Lower leg skin (tissue), 4 donors: ENCODE measurements at regions not wholly inside any gene's neighbourhood (a gene's known extent, or its start where the extent isn't known, plus 50 kb on each side); places are given as distances from the start of the nearest gene placed in this dataset.

ENCODE experiments used
- DNase-seq, 2 donors: peaks; one replicate each; pipeline ENCODE4 v3.0.0-alpha.2; 2019; ENCODE audit warnings: low spot score in 2 of 2
- H3K4me3 ChIP-seq: fragments of 200-600 bp; sonication (generic); 2 replicates; pipeline ENCODE4 v1.5.1; 2017; ENCODE audit warnings: mild to moderate bottlenecking, low read depth; ENCODE audit not compliant: poor library complexity, severe bottlenecking
- CTCF ChIP-seq, 3 donors: fragments of 450-650 bp; IDR thresholded peaks; one replicate each; pipeline ENCODE4 v1.5.1; 2016; ENCODE audit warnings: antibody characterized with exemption in 3 of 3, mild to moderate bottlenecking in 3 of 3, moderate library complexity in 2 of 3
- POLR2A ChIP-seq, 2 donors: fragments of 450-650 bp; IDR thresholded peaks; one replicate each; pipeline ENCODE4 v1.6.1; 2016 to 2017; ENCODE audit warnings: antibody characterized with exemption in 2 of 2, mild to moderate bottlenecking in 1 of 2, moderate library complexity in 1 of 2
- WGBS, 2 donors: methylation state at CpG; one replicate each; pipeline ENCODE4 v1.1.5; 2018; 5-methylcytosine and 5-hydroxymethylcytosine counted together
- intact Hi-C: fragments of 100-400 bp; cut with DNase I; formaldehyde crosslinking; loops from one replicate; pipeline ENCODE4 v1.15.0; 2023; ENCODE audit warnings: low total_unique reads

DNA sequence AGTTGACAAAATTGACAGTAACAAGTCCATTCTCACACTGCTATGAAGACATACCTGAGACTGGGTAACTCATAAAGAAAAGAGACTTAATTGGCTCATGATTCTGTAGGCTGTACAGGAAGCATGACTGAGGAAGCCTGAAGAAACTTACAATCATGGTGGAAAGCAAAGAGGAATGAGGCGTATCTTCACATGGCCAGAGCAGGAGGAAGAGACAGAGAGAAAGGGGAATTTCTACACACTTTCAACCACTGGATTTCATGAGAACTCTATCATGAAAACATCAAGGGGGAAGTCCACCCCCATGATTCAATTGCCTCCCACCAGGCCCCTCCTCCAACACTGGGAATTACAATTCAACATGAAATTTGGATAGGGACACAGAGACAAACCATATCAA, 758.4 kb upstream of the SLITRK1 start:
- no peak for TF ChIP-seq CTCF (IDR thresholded peaks at IDR 0.05)
- no peak for TF ChIP-seq POLR2A (IDR thresholded peaks at IDR 0.05)
- no peak overlapping the region for H3K4me3 ChIP-seq
- DNase-seq = no peak
- 0 to 94% methylated on average over 1 of the region's 1 CpG for WGBS, 2 donors
- intact Hi-C loops = no loop called here

DNA sequence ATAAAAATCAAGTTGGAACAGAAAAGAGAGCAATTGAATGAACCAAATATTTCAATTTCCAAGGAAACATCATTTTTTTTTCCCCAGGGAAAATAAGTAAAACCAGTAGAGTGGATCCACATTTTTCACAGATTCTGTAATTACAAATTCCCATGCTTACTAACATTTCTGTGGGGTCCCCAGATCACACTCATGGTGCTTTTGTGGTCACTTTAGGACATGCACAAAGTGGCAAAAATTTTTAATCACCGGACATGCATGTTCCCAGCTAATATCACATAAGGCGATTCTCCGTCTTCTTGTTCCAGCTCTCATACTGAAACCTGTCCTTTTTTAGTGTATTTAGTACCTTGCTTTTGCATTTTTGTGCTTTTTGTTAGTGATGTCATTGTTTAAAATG, 748.2 kb upstream of the SLITRK1 start:
- no peak for TF ChIP-seq POLR2A (IDR thresholded peaks at IDR 0.05)
- no peak for TF ChIP-seq CTCF (IDR thresholded peaks at IDR 0.05)
- no peak for DNase-seq
- intact Hi-C loops = no loop called here
- WGBS, 2 donors = 87 to 90% methylated on average over 3 of the region's 3 CpGs
- H3K4me3 ChIP-seq = no peak overlapping the region

DNA sequence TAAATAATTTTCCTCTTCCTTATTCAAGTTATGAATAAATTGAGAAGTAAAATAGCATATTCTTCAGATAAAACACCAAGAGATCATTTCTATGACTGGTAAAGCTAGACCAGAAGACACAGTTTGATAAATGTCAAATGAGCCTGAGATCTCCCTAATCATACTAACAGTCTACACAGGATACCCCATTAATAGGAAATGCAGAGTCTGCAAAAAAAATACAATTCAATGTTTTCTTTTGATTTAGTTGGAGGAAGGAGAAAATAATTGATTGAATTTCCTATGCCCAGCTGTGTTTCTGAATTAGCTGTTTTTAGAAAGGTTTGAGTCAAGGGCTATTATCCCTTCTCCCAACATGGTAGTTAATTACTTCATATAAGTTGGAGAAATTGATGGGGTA, 734.6 kb upstream of the SLITRK1 start:
- DNase-seq = no peak
- intact Hi-C loops = no loop called here
- no peak overlapping the region for H3K4me3 ChIP-seq
- TF ChIP-seq CTCF (IDR thresholded peaks at IDR 0.05) (no peak), POLR2A (IDR thresholded peaks at IDR 0.05) (no peak)

DNA sequence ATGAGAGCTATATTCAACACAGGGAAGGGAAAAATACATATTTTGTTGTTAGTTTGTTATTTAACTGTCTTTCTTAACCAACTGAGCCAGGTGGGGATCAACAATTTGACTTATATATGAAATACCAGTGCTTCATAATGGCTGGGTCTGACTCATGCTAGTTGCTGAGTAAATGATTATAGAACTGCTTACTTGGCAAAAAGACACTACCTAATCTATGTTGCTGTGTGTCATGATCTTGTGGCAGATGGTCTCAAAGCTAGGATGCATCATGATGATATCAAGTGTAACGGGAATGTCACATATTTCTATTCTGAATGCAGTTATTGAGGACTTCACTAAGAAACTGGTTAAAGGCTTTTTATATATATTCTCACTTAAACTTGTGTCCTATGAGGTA, 727.4 kb upstream of the SLITRK1 start:
- H3K4me3 ChIP-seq = no peak overlapping the region
- intact Hi-C loops = no loop called here
- no peak for DNase-seq
- TF ChIP-seq POLR2A (IDR thresholded peaks at IDR 0.05) (no peak), CTCF (IDR thresholded peaks at IDR 0.05) (no peak)
- 74 to 76% methylated on average over 1 of the region's 1 CpG for WGBS, 2 donors

DNA sequence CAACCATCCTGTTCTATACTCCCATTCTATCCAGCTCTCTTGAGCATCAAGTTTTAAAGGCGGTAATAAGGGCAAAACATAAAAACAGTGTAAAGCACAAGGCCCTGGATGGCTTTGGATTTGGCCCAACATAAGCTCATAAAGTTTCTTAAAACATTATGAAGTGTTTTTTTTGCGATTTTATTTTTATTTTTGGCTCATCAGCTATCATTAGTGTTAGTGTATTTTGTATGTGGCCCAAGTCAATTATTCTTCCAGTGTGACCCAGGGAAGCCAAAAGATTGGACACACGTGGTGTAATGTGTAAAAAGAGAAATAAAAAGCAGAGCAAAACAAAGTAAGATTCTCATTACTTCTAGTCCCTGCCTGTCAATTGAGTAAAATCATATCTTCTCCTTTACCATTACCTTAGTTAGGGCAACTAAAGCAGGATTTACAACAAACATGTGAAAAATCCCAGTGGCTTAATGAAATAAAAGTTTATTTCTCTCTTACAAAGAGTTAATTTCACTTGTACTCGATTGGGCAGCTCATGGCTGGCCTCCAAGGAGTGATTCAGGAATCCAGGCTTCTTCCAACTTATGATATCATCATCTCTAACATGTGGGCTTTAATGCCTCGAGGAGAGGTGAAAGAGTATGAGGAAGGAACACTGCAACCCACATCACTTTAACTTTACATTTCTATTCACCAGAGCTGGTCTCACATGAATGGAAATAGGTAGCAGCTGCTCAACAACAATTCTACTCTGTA, 725.2 kb upstream of the SLITRK1 start:
- intact Hi-C loops = no loop called here
- no peak overlapping the region for H3K4me3 ChIP-seq
- TF ChIP-seq POLR2A (IDR thresholded peaks at IDR 0.05) = no peak
- TF ChIP-seq CTCF (IDR thresholded peaks at IDR 0.05) = no peak
- DNase-seq = no peak
- 23 to 29% methylated on average over 5 of the region's 5 CpGs for WGBS, 2 donors

DNA sequence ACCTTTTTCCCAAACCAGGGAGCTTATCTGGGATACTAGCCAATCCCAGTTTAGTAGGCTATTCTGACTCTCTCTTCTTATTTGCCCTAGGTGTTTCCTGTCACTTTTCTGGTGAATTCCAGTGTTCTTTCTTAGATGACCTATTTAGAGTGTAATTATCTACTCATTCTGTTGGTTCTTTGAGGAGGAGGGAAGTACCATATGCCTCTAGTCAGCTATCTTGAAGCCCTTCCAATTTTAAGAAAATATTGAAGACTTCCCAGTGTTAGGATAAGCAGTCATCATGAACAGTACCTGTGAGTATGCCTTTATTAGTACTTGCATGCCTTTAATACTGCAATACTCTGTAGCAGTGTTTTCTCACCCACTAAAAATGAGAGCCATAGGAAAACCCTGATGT, 724.3 kb upstream of the SLITRK1 start:
- TF ChIP-seq POLR2A (IDR thresholded peaks at IDR 0.05) = no peak
- H3K4me3 ChIP-seq = no peak overlapping the region
- no peak for DNase-seq
- intact Hi-C loops = no loop called here
